PC-3 (cell line): ENCODE measurements at regions not wholly inside any gene's neighbourhood (a gene's known extent, or its start where the extent isn't known, plus 50 kb on each side); places are given as distances from the start of the nearest gene placed in this dataset.

Experiments used
- ATAC-seq: fragments of 200-7000 bp; cut with Tn5 transposase; 2 replicates; pipeline ENCODE4 v1.9.1; 2020; ENCODE audit warnings: mild to moderate bottlenecking, moderate library complexity
- BruUV-seq: library from RNA; stranded (reverse); fragments of 400-500 nt; replicated peaks from 2 replicates; lab custom pipeline; 2021; lab: Mats Ljungman, UMichigan
- CTCF ChIA-PET: fragments of 300-600 bp; sonication (Branson Sonifier 250); formaldehyde crosslinking; loops from one replicate; lab custom pipeline; 2022; ENCODE audit warnings: antibody characterized with exemption; lab: Charles Lee
- POLR2A ChIA-PET: fragments of 300-600 bp; sonication (Branson Sonifier 250); formaldehyde crosslinking; loops from one replicate; lab custom pipeline; 2022; ENCODE audit warnings: antibody characterized with exemption; ENCODE audit not compliant: unreplicated experiment; lab: Charles Lee
- DNase-seq: peaks from one replicate; pipeline ENCODE4 v3.0.0-alpha.2; 2015
- H2AFZ ChIP-seq: fragments of 300-600 bp; sonication (generic); 2 replicates; pipeline ENCODE4 v1.6.0; 2016; ENCODE audit warnings: antibody characterized with exemption, low read length
- H3F3A ChIP-seq: fragments of 300-600 bp; sonication (generic); one replicate; pipeline ENCODE4 v1.6.0; 2017; ENCODE audit warnings: antibody characterized with exemption, low read length, control low read depth, mild to moderate bottlenecking; ENCODE audit not compliant: unreplicated experiment
- H3K27ac ChIP-seq: fragments of 300-600 bp; sonication (generic); 2 replicates; pipeline ENCODE4 v1.5.1; 2016; ENCODE audit warnings: mild to moderate bottlenecking, low read length
- H3K27me3 ChIP-seq: fragments of 300-600 bp; sonication (generic); 2 replicates; pipeline ENCODE4 v1.6.1; 2016; ENCODE audit warnings: low read length, mixed read lengths
- H3K36me3 ChIP-seq: fragments of 300-600 bp; sonication (generic); 2 replicates; pipeline ENCODE4 v1.6.1; 2016; ENCODE audit warnings: low read depth, mixed run types, low read length, mixed read lengths
- H3K4me1 ChIP-seq: fragments of 300-600 bp; sonication (generic); 2 replicates; pipeline ENCODE4 v1.5.1; 2016; ENCODE audit warnings: low read length; ENCODE audit not compliant: insufficient read depth
- H3K4me2 ChIP-seq: fragments of 300-600 bp; sonication (generic); 2 replicates; pipeline ENCODE4 v1.6.0; 2016; ENCODE audit warnings: low read length
- H3K4me3 ChIP-seq: fragments of 300-600 bp; sonication (generic); 2 replicates; pipeline ENCODE4 v1.5.1; 2016; ENCODE audit warnings: mild to moderate bottlenecking, low read length, mixed read lengths
- H3K79me2 ChIP-seq: fragments of 300-600 bp; sonication (generic); 2 replicates; pipeline ENCODE4 v1.6.1; 2017; ENCODE audit warnings: low read length, mixed read lengths
- H3K9ac ChIP-seq: fragments of 300-600 bp; sonication (generic); 2 replicates; pipeline ENCODE4 v1.6.0; 2016; ENCODE audit warnings: mild to moderate bottlenecking, low read length
- H3K9me2 ChIP-seq: fragments of 300-600 bp; sonication (generic); replicated peaks from 2 replicates; pipeline ENCODE4 v1.6.1; 2016; ENCODE audit warnings: mixed run types, low read length, mixed read lengths
- H3K9me3 ChIP-seq: fragments of 300-600 bp; sonication (generic); 2 replicates; pipeline ENCODE4 v1.6.1; 2016; ENCODE audit warnings: low read length, mixed read lengths
- H4K20me1 ChIP-seq: fragments of 300-600 bp; sonication (generic); 2 replicates; pipeline ENCODE4 v1.6.1; 2016; ENCODE audit warnings: low read length, mixed read lengths
- EZH2 ChIP-seq: fragments of 300-600 bp; sonication (generic); IDR thresholded peaks from one replicate; pipeline ENCODE4 v1.6.1; 2017; ENCODE audit warnings: antibody characterized with exemption, mild to moderate bottlenecking, low read length; ENCODE audit not compliant: unreplicated experiment
- EZH2phosphoT487 ChIP-seq: fragments of 300-600 bp; sonication (generic); IDR thresholded peaks from 2 replicates; pipeline ENCODE4 v1.6.1; 2018; ENCODE audit warnings: mild to moderate bottlenecking, antibody characterized with exemption, low read length, borderline replicate concordance
- intact Hi-C: fragments of 100-400 bp; cut with micrococcal nuclease; formaldehyde crosslinking; loops from 2 replicates; pipeline ENCODE4 v1.9.0; 2023
- TF ChIP-seq, protein P1 (sequence below): fragments of 300-600 bp; sonication (generic); conservative IDR thresholded peaks from 2 replicates; pipeline ENCODE4 v1.5.1; 2017; ENCODE audit warnings: antibody characterized with exemption, low read depth, mild to moderate bottlenecking, low read length

DNA sequence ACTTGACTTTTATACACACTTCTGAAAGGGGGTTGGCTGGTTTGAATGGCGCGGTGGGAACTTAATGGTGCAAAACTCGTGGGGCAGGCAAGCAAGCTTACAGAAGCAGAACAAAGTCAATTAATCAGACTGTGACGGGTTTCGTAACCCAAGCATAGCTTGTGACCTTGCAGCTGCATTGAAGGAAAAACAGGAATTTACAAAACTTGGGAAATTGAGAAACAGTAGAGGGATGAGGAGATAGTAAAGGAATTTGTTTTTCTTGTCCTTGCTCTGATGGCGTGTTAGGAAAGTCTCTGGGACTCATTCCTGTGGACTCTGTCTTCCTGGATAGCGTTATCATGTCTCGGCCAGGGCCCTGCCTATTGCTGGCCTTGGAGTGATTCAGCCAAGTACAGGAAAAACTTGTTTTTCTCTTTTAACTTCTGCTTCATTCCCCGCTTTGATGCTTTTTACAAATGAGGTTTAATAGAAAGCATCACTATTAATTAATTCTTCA is 220.0 kb upstream of the KCND2 start:
- TF ChIP-seq EZH2 (no peak), EZH2phosphoT487 (no peak)
- TF ChIP-seq, protein P1, sequence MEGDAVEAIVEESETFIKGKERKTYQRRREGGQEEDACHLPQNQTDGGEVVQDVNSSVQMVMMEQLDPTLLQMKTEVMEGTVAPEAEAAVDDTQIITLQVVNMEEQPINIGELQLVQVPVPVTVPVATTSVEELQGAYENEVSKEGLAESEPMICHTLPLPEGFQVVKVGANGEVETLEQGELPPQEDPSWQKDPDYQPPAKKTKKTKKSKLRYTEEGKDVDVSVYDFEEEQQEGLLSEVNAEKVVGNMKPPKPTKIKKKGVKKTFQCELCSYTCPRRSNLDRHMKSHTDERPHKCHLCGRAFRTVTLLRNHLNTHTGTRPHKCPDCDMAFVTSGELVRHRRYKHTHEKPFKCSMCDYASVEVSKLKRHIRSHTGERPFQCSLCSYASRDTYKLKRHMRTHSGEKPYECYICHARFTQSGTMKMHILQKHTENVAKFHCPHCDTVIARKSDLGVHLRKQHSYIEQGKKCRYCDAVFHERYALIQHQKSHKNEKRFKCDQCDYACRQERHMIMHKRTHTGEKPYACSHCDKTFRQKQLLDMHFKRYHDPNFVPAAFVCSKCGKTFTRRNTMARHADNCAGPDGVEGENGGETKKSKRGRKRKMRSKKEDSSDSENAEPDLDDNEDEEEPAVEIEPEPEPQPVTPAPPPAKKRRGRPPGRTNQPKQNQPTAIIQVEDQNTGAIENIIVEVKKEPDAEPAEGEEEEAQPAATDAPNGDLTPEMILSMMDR: no peak
- Histone ChIP-seq H4K20me1 (no peaks in the 10 kb centered on the region), H3K4me1 (peaks cover 20% of the 10 kb centered on the region), H3K36me3 (no peaks in the 10 kb centered on the region), H3K27me3 (no peaks in the 10 kb centered on the region), H3K27ac (no peak overlapping the region), H3K4me2 (no peak overlapping the region; the same call in 1 of the 2 replicates), H3F3A (no peaks in the 10 kb centered on the region), H3K4me3 (no peak overlapping the region), H3K79me2 (no peaks in the 10 kb centered on the region), H3K9ac (no peak overlapping the region), H2AFZ (no peak overlapping the region), H3K9me3 (no peaks in the 10 kb centered on the region), H3K9me2 (no peaks in the 10 kb centered on the region)
- no TSS peak for BruUV-seq
- ChIA-PET CTCF (no interaction called here), POLR2A (no interaction called here)
- ATAC-seq (no peak), DNase-seq (peak; percentile 63)
- intact Hi-C loops: no loop called here

DNA sequence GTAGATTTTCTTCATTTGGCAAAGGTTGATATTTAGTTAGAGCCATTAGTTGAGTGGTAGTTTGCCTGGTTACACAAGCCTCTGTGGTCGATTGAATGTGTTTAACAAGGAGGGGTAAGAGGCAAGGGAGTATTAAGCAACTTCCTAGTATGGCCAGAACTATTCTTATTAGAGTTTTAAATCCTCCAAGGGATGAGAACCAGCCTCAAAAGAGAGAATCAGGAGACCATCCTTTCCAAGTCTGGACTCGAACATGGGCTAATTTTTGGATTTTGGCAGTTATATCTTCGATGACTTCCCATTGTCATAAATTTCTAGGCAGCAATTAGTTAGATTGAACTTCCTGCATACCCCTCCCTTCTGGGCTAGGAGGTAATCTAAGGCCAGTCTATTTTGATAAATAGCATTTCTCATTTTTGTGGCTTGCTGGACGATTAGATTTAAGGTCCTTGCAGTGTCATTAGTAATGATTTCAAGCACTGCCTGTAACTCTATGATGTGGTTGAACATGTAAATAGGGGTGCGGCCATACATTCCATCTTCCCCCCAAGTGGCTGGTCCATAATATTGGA is 219.5 kb upstream of the KCND2 start:
- Histone ChIP-seq H3K27ac (no peak overlapping the region), H2AFZ (no peak overlapping the region), H3K9me3 (no peaks in the 10 kb centered on the region), H3K27me3 (no peaks in the 10 kb centered on the region), H4K20me1 (no peaks in the 10 kb centered on the region), H3K36me3 (no peaks in the 10 kb centered on the region), H3F3A (no peaks in the 10 kb centered on the region), H3K9ac (no peak overlapping the region), H3K9me2 (no peaks in the 10 kb centered on the region), H3K79me2 (no peaks in the 10 kb centered on the region), H3K4me3 (no peak overlapping the region), H3K4me1 (peaks cover 20% of the 10 kb centered on the region), H3K4me2 (no peak overlapping the region)
- CTCF ChIA-PET: no interaction called here
- no peak for ATAC-seq
- POLR2A ChIA-PET: no interaction called here
- TF ChIP-seq, protein P1: no peak
- TF ChIP-seq EZH2 (no peak), EZH2phosphoT487 (no peak)
- no TSS peak for BruUV-seq
- intact Hi-C loops: no loop called here
- DNase-seq: no peak

DNA sequence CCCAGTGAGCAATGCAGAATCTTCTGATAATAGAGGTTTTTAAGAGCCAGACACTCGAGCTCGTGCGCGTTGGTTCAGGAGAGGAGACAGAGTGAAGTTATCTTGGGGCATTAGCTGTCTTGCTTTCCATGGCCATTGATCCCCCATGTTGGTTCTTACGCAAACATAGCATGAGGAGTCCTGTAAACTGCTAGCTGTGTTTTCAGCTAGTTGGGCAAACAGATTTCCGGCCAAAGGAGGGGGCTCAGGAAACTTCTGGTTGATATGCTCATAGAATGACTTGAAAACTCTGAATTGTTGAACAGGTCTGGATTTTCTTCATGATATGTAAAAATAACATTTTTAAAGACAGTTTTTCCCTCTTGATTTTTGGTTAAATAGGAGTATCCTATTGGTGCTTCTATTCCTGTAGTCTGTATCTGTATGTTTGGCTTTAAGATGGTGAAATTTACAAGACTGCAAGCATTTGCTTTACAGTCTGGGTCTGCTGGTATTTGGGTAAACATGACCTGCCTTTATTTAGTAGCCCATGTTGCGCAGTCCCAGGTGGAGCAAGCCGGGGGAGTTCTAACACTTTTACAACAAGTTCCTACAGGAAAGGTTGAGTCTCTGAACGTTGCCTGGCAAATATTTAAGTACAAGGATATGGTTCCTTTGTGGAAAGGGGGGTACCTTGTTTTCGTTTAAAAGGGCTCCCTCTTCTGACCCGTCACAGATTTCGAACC is 218.4 kb upstream of the KCND2 start:
- H3K9me3 ChIP-seq: no peaks in the 10 kb centered on the region
- ATAC-seq (no peak), DNase-seq (no peak)
- no peak overlapping the region for H3K9ac ChIP-seq
- TF ChIP-seq, protein P1: no peak
- TF ChIP-seq EZH2phosphoT487: no peak
- TF ChIP-seq EZH2: no peak
- POLR2A ChIA-PET: no interaction called here
- no peaks in the 10 kb centered on the region for H3K27me3 ChIP-seq
- H3K27ac ChIP-seq: 0 out of 2 replicates have a peak overlapping the region, but pooled peaks have one; percentile 17
- peak overlapping the region; percentile 25; the same call in 1 of the 2 replicates for H3K4me2 ChIP-seq
- intact Hi-C loops: no loop called here
- H3K36me3 ChIP-seq: no peaks in the 10 kb centered on the region
- H4K20me1 ChIP-seq: no peaks in the 10 kb centered on the region
- H2AFZ ChIP-seq: no peak overlapping the region
- no TSS peak for BruUV-seq
- CTCF ChIA-PET: no interaction called here
- no peaks in the 10 kb centered on the region for H3F3A ChIP-seq
- H3K9me2 ChIP-seq: no peaks in the 10 kb centered on the region
- H3K79me2 ChIP-seq: no peaks in the 10 kb centered on the region
- no peak overlapping the region for H3K4me3 ChIP-seq
- peaks cover 20% of the 10 kb centered on the region for H3K4me1 ChIP-seq
